T follicular helper cell (primary cell): ENCODE measurements at regions not wholly inside any gene's neighbourhood (a gene's known extent, or its start where the extent isn't known, plus 50 kb on each side); places are given as distances from the start of the nearest gene placed in this dataset.

Source experiments
- DNase-seq: peaks from one replicate; pipeline ENCODE4 v3.0.0-alpha.2; 2020; ENCODE audit warnings: low read depth

- no peak for DNase-seq
These were observed 91.5 kb upstream of the SCOC start for GRCh38 chr4:140281828-140282552.

GRCh38 chr4:140277576-140277975 lies 95.9 kb upstream of the SCOC start:
- no peak for DNase-seq

GRCh38 chr4:140271553-140271952 lies 101.9 kb upstream of the SCOC start:
- no peak for DNase-seq

- no peak for DNase-seq
These were observed 104.1 kb upstream of the SCOC start for GRCh38 chr4:140269369-140269768.

GRCh38 chr4:140268186-140268841 lies 105.1 kb upstream of the SCOC start:
- no peak for DNase-seq

- DNase-seq, result no peak
These were observed 105.9 kb upstream of the SCOC start for GRCh38 chr4:140267576-140267975.

GRCh38 chr4:140266958-140267568 lies 106.4 kb upstream of the SCOC start:
- no peak for DNase-seq

- no peak for DNase-seq
These were observed 106.2 kb upstream of the MAML3 start for GRCh38 chr4:140260227-140260626.

GRCh38 chr4:140258476-140258875 lies 104.5 kb upstream of the MAML3 start:
- DNase-seq, result no peak

GRCh38 chr4:140257461-140258305 lies 103.7 kb upstream of the MAML3 start:
- DNase-seq, result no peak

- DNase-seq, result no peak
These were observed 103.0 kb upstream of the MAML3 start for GRCh38 chr4:140256941-140257340.

GRCh38 chr4:140256335-140256734 lies 102.4 kb upstream of the MAML3 start:
- no peak for DNase-seq

- DNase-seq, result no peak
These were observed 101.9 kb upstream of the MAML3 start for GRCh38 chr4:140255927-140256326.

- no peak for DNase-seq
These were observed 101.5 kb upstream of the MAML3 start for GRCh38 chr4:140255467-140255866.

GRCh38 chr4:140254651-140255299 lies 100.8 kb upstream of the MAML3 start:
- no peak for DNase-seq

- DNase-seq, result no peak
These were observed 99.6 kb upstream of the MAML3 start for GRCh38 chr4:140253556-140254027.

- DNase-seq, result peak; percentile 39
These were observed 99.0 kb upstream of the MAML3 start for GRCh38 chr4:140252742-140253555.

GRCh38 chr4:140252141-140252741 lies 98.3 kb upstream of the MAML3 start:
- no peak for DNase-seq

GRCh38 chr4:140251571-140251970 lies 97.6 kb upstream of the MAML3 start:
- no peak for DNase-seq

- no peak for DNase-seq
These were observed 97.1 kb upstream of the MAML3 start for GRCh38 chr4:140250989-140251552.
